Hematopoietic multipotent progenitor cell treated with erythropoietin and hydrocortisone succinate and interleukin-3 and kit ligand, for 6 days (in vitro differentiated cells): ENCODE measurements at regions not wholly inside any gene's neighbourhood (a gene's known extent, or its start where the extent isn't known, plus 50 kb on each side); places are given as distances from the start of the nearest gene placed in this dataset.
"Not testable (repeated sequence)": the region's sequence is repeated elsewhere in the genome, so short reads cannot be mapped to it uniquely, and the experiment has no call there.

Experiments used
- DNase-seq: peaks from one replicate; pipeline ENCODE4 v3.0.0-alpha.2; 2015

- not testable (repeated sequence) for DNase-seq
Measured at GRCh38 chr16:25561723-25562122, 130.0 kb upstream of the HS3ST4 start.

DNA sequence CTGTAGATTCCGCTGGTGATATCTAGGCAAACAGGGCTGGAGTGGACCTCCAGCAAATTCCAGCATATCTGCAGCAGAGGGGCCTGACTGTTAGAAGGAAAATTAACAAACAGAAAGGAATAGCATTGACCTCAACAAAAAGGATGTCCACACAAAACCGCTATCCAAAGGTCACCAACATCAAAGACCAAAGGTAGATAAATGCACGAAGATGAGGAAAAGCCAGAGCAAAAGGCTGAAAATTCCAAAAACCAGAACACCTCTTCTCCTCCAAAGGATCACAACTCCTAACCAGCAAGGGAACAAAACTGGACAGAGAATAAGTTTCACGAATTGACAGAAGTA is 134.8 kb upstream of the HS3ST4 start:
- not testable (repeated sequence) for DNase-seq

DNA sequence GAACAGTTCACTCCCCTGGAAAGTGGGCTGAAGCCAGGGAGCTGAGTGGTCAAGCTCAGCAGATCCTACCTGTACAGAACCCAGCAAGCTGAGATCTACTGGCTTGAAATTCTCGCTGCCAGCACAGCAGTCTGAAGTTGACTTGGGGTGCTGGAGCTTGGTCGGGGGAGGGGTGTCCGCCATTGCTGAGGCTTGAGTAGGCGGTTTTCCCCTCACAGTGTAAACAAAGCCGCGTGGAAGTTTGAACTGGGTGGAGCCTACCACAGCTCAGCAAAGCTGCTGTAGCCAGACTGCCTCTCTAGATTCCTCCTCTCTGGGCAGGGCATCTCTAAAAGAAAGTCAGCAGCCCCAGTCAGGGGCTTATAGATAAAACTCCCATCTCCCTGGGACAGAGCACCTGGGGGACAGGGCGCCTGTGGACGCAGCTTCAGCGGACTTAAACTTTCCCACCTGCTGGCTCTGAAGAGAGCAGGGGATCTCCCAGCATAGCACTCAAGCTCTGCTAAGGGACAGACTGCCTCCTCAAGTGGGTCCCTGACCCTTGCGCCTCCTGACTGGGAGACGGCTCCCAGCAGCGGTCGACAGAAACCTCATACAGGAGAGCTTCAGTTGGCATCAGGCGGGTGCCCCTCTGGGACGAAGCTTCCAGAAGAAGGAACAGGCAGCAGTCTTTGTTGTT is 135.3 kb upstream of the HS3ST4 start:
- DNase-seq: not testable (repeated sequence)

GRCh38 chr16:25553711-25554436 is 137.9 kb upstream of the HS3ST4 start:
- peak; percentile 54 for DNase-seq

GRCh38 chr16:25550647-25551046 is 141.1 kb upstream of the HS3ST4 start:
- DNase-seq: no peak

- DNase-seq: no peak
Measured at GRCh38 chr16:25546791-25547190, 145.0 kb upstream of the HS3ST4 start.

DNA sequence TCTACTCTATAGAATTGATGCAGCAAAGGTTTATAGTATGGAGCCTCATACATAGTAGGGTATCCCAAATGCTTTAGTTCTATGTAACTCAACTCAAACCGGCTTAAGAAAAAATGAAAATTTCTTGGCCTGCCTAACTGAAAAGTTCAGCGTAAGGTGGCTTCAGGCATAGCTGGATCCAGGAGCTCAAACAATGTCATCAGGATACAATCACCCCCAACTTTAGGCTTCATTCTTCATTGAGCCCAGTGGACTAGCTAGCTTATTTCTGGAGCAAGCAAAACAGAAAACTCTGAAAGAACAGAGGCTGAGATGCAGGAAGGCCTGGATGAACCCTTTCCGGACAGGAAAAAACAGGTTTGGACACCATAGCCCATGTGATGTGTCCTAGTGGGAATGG is 147.5 kb upstream of the HS3ST4 start:
- no peak for DNase-seq

- no peak for DNase-seq
Measured at GRCh38 chr16:25542306-25542705, 149.5 kb upstream of the HS3ST4 start.

DNA sequence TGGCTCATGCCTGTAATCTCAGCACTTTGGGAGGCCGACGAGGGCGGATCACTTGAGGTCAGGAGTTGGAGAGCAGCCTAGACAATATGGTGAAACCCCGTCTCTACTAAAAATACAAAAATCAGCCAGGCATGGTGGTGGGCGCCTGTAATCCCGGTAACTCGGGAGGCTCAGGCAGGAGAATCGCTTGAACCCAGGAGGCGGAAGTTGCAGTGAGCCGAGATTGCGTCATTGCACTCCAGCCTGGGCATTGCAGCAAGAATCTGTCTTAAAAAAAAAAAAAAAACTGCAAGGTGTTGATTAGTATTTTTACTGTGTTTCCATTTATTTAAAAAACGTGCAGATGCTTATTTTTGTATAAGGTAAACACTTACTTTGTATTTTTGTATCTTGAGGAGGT is 152.0 kb upstream of the HS3ST4 start:
- not testable (repeated sequence) for DNase-seq

GRCh38 chr16:25523183-25523582 is 168.6 kb upstream of the HS3ST4 start:
- DNase-seq: no peak

DNA sequence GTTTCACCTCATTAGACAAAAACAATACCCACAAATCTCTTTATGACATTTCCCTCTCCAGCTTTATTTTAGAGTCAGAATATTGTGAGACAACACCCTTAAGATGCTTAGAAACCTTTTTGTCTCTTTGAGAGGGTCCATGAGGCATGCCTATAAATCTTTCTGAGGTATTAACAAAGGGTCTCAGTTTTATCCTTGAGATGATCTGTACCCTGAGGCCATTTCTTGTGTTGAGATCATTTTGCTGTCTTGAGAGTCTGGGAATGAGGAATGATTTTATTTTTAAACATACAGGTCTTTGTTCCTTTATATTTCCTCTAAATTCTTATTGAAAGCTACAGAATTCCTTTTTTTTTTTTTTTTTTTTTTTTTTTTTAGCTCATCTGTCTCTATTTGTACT is 179.7 kb upstream of the HS3ST4 start:
- DNase-seq: no peak

GRCh38 chr16:25509456-25509855 is 182.3 kb upstream of the HS3ST4 start:
- DNase-seq: no peak

GRCh38 chr16:25501530-25502255 is 190.1 kb upstream of the HS3ST4 start:
- DNase-seq: no peak

DNA sequence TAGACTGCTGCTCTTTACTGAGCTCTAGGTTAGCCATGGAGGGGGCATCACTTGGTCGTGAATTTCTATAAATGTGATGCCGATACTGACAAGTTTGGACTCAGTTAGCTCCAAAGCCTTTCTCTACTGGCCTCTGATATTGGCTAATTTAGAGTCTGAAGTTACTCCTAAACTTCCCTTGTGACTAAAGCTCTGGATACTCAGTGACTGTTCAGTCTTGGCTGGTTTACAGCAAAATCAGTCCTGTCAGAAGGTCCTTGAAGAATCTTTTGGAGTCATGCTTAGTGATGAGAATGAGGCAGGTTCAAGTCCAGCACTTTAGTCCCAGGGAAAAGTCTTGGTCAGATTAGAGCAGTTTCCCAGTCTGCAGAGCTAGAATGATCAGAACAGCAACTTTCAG is 197.5 kb upstream of the HS3ST4 start:
- DNase-seq: no peak

DNA sequence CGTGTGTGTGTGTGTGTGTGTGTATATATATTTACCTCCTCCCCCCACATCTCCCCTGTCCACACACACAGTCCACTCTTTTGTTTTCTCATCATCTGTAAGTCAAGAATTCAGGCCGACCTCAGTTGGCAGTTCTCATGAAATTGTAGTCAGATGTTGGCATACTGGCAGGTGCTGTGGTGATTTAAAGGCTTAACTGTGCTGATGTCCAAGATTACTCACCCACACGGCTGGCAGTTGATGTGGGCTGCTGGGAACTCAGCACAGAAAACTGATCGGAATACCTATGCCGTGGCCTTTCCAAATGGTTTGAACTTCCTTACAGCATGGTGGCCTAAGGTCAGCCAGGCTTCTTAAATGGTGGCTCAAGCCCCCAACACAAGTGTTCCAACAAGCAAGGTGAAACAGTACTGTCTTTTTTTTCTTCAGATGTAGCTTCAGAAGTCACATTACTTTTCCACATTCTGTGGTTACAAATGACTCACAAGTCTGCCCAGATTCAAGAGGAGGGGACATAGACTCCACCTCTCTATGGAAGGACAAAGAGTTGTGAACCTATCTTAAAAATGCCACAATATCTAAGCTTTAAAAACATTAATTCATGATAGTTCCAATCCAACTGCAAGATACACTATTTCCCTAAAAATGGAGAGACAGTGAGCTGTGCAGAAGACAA is 198.5 kb upstream of the HS3ST4 start:
- DNase-seq: no peak

DNA sequence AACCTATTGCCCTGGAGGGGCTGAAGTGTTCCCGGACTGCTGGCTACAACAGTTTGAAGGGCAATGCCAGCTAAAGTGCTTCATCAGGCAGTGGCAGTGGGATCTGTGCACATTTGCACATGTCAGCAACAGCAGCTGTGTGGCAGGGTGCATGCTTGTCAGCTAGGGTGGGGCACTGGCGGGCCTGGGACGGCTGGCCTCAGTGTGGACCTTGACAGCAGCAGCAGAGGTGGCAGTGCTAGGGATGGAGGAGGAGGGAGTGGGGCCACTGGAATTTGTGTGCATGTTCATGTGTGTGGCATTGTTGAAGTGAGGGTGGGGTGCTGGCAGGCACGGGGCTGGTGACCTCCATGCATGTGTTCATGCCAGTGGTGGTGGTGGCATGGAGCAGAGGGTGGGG is 203.3 kb upstream of the HS3ST4 start:
- no peak for DNase-seq

- DNase-seq: no peak
Measured at GRCh38 chr16:25487888-25488287, 203.9 kb upstream of the HS3ST4 start.

DNA sequence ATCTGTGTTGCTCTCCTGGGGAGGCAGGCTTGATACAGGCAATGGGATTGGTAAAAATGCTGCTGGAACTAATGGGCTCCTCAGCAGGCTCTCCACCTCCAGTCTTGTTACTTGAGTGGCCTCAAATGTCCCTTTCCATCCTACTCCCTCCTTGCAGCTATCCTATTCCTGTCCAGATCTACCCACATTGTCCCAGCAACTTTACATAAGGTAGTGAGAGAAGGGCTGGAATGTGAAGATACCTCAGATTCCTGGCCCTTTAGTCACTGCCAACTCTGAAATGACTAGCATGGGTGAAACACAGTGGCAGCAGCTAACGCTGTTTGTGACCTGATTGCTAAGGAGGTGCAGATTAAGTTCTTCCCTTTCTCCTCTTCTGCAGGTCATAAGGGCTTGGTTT is 210.1 kb upstream of the HS3ST4 start:
- no peak for DNase-seq

DNA sequence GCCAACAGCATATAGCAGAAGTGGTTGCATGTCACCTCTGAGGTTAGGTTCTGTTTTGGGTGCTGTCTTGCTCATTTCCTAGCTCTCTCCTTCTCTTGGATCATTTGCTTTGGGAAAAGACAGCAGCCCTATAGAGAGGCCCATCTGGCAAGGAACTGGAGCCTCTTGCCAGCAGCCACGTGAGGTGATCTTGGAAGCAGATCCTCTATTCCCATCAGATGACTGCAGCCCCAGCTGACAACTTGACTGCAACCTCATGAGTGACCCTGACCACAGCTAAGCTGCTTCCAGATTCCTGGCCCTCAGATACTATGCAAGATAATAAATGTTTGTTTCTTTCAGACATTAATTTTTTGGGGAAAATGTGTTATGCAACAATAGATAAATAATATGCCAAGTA is 213.3 kb upstream of the HS3ST4 start:
- DNase-seq: no peak

DNA sequence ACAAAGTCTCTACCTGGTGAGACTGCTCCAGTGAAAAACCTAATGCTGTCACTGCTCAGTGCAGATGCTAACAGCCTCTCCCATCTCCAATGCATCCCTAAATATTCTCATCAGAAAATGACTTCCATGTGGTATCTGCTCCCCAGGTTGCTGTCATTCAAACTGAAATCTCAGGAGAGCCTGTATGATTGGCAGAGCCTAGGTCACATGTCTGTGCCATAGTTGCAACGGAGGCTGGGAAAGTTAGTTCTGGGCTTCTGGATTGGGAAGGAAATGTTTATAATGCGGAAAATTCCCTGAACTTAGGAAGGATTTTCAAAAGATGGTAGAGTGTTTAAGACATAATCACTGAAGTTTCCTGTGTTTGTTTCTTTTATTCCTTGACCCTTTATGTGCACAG is 206.4 kb upstream of the ZKSCAN2 start:
- no peak for DNase-seq

GRCh38 chr16:25449802-25450201 is 192.2 kb upstream of the ZKSCAN2 start:
- no peak for DNase-seq

DNA sequence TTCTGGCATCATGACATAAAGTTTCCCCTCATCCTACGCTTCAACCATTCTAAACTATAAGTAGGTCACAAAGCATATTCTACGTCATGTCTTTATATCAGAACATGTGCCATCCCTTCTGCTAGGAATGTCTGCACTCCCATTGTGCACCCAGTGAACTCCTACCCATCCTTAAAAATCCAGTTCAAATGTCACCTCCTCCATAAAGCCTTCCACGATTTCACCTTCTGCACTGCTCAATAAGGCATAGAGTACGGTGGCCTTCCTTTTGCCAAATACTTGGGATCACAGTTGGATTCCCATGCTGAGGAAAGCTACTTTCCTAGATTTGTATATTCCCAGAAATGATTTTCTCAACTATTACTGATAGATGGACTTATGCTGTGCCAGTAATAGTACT is 186.3 kb upstream of the ZKSCAN2 start:
- DNase-seq: no peak

GRCh38 chr16:25434064-25434463 is 176.4 kb upstream of the ZKSCAN2 start:
- DNase-seq: no peak

- no peak for DNase-seq
Measured at GRCh38 chr16:25433388-25433787, 175.7 kb upstream of the ZKSCAN2 start.
